CD4-positive, alpha-beta T cell (primary cell): ENCODE measurements at regions not wholly inside any gene's neighbourhood (a gene's known extent, or its start where the extent isn't known, plus 50 kb on each side); places are given as distances from the start of the nearest gene placed in this dataset.

Experiments used
- ATAC-seq: fragments of 200-7000 bp; cut with Tn5 transposase; one replicate; pipeline ENCODE4 v1.10.0; 2022; ENCODE audit warnings: mild to moderate bottlenecking; ENCODE audit not compliant: poor library complexity
- CTCF ChIA-PET: fragments of 350-600 bp; sonication (Branson Sonifier 250); formaldehyde crosslinking; loops from one replicate; lab custom pipeline; 2021; ENCODE audit warnings: antibody characterized with exemption, inconsistent platforms; lab: Charles Lee
- POLR2A ChIA-PET: fragments of 350-600 bp; sonication (Branson Sonifier 250); formaldehyde crosslinking; loops from one replicate; lab custom pipeline; 2021; ENCODE audit warnings: antibody characterized with exemption, inconsistent platforms; lab: Charles Lee
- DNase-seq, 14 experiments: peaks; one replicate each; pipeline ENCODE4 v3.0.0-alpha.2; 2013 to 2020; ENCODE audit warnings: mixed read lengths in 2 of 14
- H3K27ac ChIP-seq, 2 donors: one replicate each; pipeline versions ENCODE4 v1.5.1 to v1.7.0; 2013; ENCODE audit warnings: low read length in 2 of 2, low read depth in 1 of 2, mild to moderate bottlenecking in 1 of 2
- H3K27me3 ChIP-seq, 2 experiments: 1 replicate in 1 of 2; 2 replicates in 1 of 2; pipeline versions ENCODE4 v1.6.1 to v1.7.0; 2013; ENCODE audit warnings: low read length in 2 of 2, control low read depth in 1 of 2, mild to moderate bottlenecking in 1 of 2, moderate library complexity in 1 of 2; ENCODE audit not compliant: insufficient read depth in 2 of 2, control insufficient read depth in 1 of 2
- H3K36me3 ChIP-seq: one replicate; pipeline ENCODE4 v1.6.1; 2013; ENCODE audit warnings: low read length, control low read depth; ENCODE audit not compliant: insufficient read depth
- H3K4me1 ChIP-seq: one replicate; pipeline ENCODE4 v1.6.1; 2013; ENCODE audit warnings: low read length, control low read depth; ENCODE audit not compliant: insufficient read depth
- H3K4me3 ChIP-seq: one replicate; pipeline ENCODE4 v1.5.1; 2013; ENCODE audit warnings: mild to moderate bottlenecking, low read length, moderate library complexity
- H3K9me3 ChIP-seq, 2 experiments: 1 replicate in 1 of 2; 2 replicates in 1 of 2; pipeline versions ENCODE4 v1.6.1 to v1.7.0; 2013; ENCODE audit warnings: low read length in 2 of 2, mild to moderate bottlenecking in 2 of 2, control low read depth in 1 of 2, moderate library complexity in 1 of 2; ENCODE audit not compliant: control insufficient read depth in 1 of 2, insufficient read depth in 1 of 2
- H3K27ac Mint-ChIP-seq: one replicate; pipeline ENCODE4 v1.8.0; 2020; ENCODE audit warnings: mixed read lengths
- H3K27me3 Mint-ChIP-seq: one replicate; pipeline ENCODE4 v1.8.0; 2021; ENCODE audit warnings: mixed read lengths
- H3K36me3 Mint-ChIP-seq: one replicate; pipeline ENCODE4 v1.8.0; 2021; ENCODE audit warnings: low read depth, mixed read lengths
- H3K4me1 Mint-ChIP-seq: one replicate; pipeline ENCODE4 v1.8.0; 2021; ENCODE audit warnings: low read depth, mixed read lengths
- H3K4me3 Mint-ChIP-seq: one replicate; pipeline ENCODE4 v1.8.0; 2020; ENCODE audit warnings: mild to moderate bottlenecking, mixed read lengths
- H3K9me3 Mint-ChIP-seq: one replicate; pipeline ENCODE4 v1.8.0; 2020; ENCODE audit warnings: mixed read lengths
- intact Hi-C, 2 experiments: fragments of 100-400 bp; cut with DNase I in 1 of 2; cut with micrococcal nuclease in 1 of 2; formaldehyde crosslinking; loops; one replicate each; pipeline versions ENCODE4 v1.15.1 to v1.9.0; 2023 to 2025; cut with DNase I, micrococcal nuclease
- TF ChIP-seq, protein P1 (sequence below): fragments of 200-600 bp; IDR thresholded peaks from one replicate; pipeline ENCODE4 v1.8.0; 2022; ENCODE audit warnings: antibody characterized with exemption, mild to moderate bottlenecking

DNA sequence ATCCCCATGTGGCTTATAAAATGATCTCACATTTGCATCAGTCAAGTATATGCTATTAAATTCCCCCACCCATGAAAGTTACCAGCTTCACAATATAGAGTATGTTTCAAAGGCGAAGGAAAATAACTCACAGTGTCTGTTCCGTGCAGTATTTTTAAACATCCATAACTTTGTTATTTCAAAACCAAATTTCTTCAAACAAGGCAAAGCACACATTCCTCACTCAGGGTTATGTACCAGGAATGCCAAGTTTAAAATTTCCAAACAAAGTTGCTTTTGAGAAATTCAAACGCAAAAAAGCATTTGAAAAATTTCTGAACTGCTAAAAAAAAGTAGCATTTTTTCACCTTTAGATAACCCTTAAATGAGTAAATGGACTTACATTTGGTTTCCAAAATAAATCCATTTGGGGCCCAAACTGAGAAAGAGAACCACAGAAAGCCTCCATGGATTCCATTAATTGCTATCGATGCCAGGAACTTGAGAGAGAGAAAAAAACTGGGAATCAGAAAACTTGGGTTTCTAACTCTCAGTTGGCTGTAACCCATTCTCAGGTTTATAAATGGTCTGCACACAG lies 149.5 kb downstream of the SLC30A10 start:
- Mint-ChIP-seq H3K9me3 (peaks cover 2% of the 10 kb centered on the region), H3K4me3 (no peak overlapping the region), H3K27me3 (no peaks in the 10 kb centered on the region), H3K27ac (no peak overlapping the region), H3K36me3 (no peaks in the 10 kb centered on the region), H3K4me1 (no peaks in the 10 kb centered on the region)
- Histone ChIP-seq H3K27ac (no peak overlapping the region), H3K4me1 (no peaks in the 10 kb centered on the region), H3K27me3 (no peaks in the 10 kb centered on the region), H3K9me3 (peaks cover 0 to 3% of the 10 kb centered on the region in 2 experiments), H3K4me3 (no peak overlapping the region), H3K36me3 (no peaks in the 10 kb centered on the region)
- TF ChIP-seq, protein P1, sequence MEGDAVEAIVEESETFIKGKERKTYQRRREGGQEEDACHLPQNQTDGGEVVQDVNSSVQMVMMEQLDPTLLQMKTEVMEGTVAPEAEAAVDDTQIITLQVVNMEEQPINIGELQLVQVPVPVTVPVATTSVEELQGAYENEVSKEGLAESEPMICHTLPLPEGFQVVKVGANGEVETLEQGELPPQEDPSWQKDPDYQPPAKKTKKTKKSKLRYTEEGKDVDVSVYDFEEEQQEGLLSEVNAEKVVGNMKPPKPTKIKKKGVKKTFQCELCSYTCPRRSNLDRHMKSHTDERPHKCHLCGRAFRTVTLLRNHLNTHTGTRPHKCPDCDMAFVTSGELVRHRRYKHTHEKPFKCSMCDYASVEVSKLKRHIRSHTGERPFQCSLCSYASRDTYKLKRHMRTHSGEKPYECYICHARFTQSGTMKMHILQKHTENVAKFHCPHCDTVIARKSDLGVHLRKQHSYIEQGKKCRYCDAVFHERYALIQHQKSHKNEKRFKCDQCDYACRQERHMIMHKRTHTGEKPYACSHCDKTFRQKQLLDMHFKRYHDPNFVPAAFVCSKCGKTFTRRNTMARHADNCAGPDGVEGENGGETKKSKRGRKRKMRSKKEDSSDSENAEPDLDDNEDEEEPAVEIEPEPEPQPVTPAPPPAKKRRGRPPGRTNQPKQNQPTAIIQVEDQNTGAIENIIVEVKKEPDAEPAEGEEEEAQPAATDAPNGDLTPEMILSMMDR, result no peak
- no peak for ATAC-seq
- ChIA-PET POLR2A (no interaction called here), CTCF (no interaction called here)
- intact Hi-C loops, result no loop called here
- no peak for DNase-seq

DNA sequence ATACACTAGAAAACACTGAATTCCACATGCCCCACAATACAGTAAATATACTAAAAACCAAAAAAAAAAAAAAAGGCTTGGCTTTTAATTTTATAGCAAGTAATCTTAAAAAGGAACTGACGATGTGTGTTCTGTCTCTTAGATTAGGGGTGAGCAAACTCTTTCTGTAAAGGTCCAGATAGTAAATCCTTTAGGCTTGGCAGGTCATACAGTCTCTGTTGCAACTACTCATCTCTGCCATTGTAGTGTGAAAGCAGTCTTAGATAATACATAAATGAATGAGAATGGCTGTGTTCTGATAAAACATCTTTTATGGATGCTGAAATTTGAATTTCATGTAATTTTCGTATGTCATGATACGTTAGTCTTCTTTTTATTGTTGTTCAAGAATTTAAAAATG lies 150.2 kb downstream of the SLC30A10 start:
- DNase-seq (no peak), ATAC-seq (no peak)
- H3K4me1 Mint-ChIP-seq, result no peaks in the 10 kb centered on the region
- H3K4me1 ChIP-seq, result no peaks in the 10 kb centered on the region
- CTCF ChIA-PET, result no interaction called here
- TF ChIP-seq, protein P1, result no peak
- no peak overlapping the region for H3K4me3 ChIP-seq
- intact Hi-C loops, result no loop called here
- H3K36me3 Mint-ChIP-seq, result no peaks in the 10 kb centered on the region
- peaks cover 0 to 3% of the 10 kb centered on the region in 2 experiments for H3K9me3 ChIP-seq
- POLR2A ChIA-PET, result no interaction called here
- peaks cover 2% of the 10 kb centered on the region for H3K9me3 Mint-ChIP-seq
- H3K27me3 ChIP-seq, result no peaks in the 10 kb centered on the region
- no peaks in the 10 kb centered on the region for H3K36me3 ChIP-seq
- H3K27me3 Mint-ChIP-seq, result no peaks in the 10 kb centered on the region
- H3K4me3 Mint-ChIP-seq, result no peak overlapping the region
- no peak overlapping the region for H3K27ac Mint-ChIP-seq
- no peak overlapping the region for H3K27ac ChIP-seq

DNA sequence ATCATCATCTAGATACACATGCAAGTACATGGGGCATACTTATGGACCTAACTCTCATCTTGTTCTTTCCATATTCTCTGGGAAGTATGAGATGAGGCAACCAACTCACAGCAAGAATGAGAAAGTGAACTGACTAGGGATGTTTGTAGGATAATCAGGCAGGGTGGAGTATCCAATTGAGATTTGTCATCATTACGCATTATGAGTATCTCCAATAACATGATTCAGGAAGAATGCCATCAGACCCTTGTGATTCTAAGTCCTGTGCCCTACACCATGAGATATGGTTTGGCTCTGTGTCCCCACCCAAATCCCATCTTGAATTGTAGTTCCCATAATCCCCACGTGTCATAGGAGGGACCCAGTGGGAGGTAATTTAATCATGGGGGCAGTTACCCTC lies 154.0 kb downstream of the SLC30A10 start:
- intact Hi-C loops, result no loop called here
- ATAC-seq (no peak), DNase-seq (no peak)
- POLR2A ChIA-PET, result no interaction called here
- Mint-ChIP-seq H3K4me1 (no peaks in the 10 kb centered on the region), H3K36me3 (no peaks in the 10 kb centered on the region), H3K4me3 (no peak overlapping the region), H3K27ac (no peak overlapping the region), H3K9me3 (peaks cover 4% of the 10 kb centered on the region), H3K27me3 (no peaks in the 10 kb centered on the region)
- no peaks in the 10 kb centered on the region for H3K4me1 ChIP-seq
- TF ChIP-seq, protein P1, result no peak
- no peak overlapping the region for H3K4me3 ChIP-seq
- H3K9me3 ChIP-seq, result peaks cover 0 to 6% of the 10 kb centered on the region in 2 experiments
- CTCF ChIA-PET, result no interaction called here
- no peaks in the 10 kb centered on the region for H3K36me3 ChIP-seq
- no peak overlapping the region for H3K27ac ChIP-seq
- H3K27me3 ChIP-seq, result no peaks in the 10 kb centered on the region
